ENCODE measurements at regions not wholly inside any gene's neighbourhood (a gene's known extent, or its start where the extent isn't known, plus 50 kb on each side); places are given as distances from the start of the nearest gene placed in this dataset.

DNA sequence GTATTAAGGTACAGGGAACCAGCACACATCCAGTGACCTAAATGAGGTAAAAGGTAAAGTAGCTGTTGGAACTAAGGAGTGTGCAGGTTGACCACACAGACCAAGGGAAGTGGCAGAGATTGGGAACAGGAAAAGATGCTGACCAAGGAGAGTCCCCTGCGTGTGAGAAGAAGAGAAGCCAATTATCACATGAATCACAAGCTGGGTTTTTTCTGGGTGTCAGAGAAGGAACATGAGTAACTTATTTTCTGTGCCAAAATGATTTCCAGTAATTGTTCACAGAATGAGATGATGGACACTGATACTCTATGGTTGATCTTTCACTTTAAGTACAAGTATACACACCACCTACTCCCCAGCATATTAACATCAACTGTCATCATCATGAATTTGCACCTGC lies 130.7 kb upstream of the ACO1 start:
- 35 to 37% methylated on average over 1 of the region's 1 CpG for WGBS, 2 donors
- intact Hi-C loops (cut with DNase I; ENCODE audit: low total_unique reads), result no loop called here
- no peak overlapping the region for H3K4me3 ChIP-seq (ENCODE audit: low read depth, poor library complexity, severe bottlenecking)
- no peak for DNase-seq (ENCODE audit: low spot score in 2 of 2)
- TF ChIP-seq, protein P1, sequence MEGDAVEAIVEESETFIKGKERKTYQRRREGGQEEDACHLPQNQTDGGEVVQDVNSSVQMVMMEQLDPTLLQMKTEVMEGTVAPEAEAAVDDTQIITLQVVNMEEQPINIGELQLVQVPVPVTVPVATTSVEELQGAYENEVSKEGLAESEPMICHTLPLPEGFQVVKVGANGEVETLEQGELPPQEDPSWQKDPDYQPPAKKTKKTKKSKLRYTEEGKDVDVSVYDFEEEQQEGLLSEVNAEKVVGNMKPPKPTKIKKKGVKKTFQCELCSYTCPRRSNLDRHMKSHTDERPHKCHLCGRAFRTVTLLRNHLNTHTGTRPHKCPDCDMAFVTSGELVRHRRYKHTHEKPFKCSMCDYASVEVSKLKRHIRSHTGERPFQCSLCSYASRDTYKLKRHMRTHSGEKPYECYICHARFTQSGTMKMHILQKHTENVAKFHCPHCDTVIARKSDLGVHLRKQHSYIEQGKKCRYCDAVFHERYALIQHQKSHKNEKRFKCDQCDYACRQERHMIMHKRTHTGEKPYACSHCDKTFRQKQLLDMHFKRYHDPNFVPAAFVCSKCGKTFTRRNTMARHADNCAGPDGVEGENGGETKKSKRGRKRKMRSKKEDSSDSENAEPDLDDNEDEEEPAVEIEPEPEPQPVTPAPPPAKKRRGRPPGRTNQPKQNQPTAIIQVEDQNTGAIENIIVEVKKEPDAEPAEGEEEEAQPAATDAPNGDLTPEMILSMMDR (IDR thresholded peaks at IDR 0.05), result no peak
- TF ChIP-seq POLR2A (IDR thresholded peaks at IDR 0.05), result no peak

DNA sequence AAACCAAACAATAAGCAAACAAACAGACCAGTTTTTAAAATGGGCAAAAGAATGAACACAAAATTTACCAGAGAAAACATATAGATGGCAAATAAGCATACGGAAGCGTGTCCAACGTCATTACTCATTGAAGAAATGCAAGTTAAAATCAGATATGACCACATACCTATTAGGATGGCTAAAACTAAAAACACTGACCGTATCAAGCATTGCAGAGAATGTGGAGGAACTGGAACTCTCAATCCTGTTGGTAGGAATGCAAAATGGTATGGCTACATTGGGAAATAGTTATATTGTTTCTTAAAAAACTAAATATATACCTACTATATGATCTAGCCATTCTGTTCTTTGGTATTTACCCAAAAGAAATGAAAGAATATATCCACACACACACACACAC lies 129.4 kb upstream of the ACO1 start:
- no peak for DNase-seq (ENCODE audit: low spot score in 2 of 2)
- TF ChIP-seq, protein P1 (IDR thresholded peaks at IDR 0.05), result no peak
- no peak for TF ChIP-seq POLR2A (IDR thresholded peaks at IDR 0.05)
- no peak overlapping the region for H3K4me3 ChIP-seq (ENCODE audit: low read depth, poor library complexity, severe bottlenecking)
- intact Hi-C loops (cut with DNase I; ENCODE audit: low total_unique reads), result no loop called here
- WGBS, 2 donors, result 69 to 91% methylated on average over 4 of the region's 4 CpGs

DNA sequence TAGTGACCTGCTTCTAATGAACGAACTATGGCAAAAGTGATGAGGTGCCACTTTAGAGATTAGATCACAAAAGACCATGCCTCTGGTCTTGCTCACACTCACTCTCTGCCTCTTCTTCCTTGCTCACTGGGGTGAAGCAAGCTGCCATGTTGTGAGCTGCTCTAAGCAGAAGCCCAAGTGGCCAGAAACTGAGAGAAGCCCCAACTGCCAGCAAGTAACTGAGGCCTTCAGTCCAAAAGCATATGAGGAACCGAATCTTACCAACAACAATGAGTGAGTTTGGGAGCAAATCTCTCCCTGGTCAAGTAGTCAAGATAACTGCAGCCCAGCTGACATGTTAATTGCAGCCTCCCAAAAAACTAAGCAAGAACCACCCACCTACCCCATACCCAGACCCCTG lies 126.0 kb upstream of the ACO1 start:
- DNase-seq (ENCODE audit: low spot score in 2 of 2), result no peak
- WGBS, 2 donors, result 89 to 93% methylated on average over 2 of the region's 2 CpGs
- no peak overlapping the region for H3K4me3 ChIP-seq (ENCODE audit: low read depth, poor library complexity, severe bottlenecking)
- intact Hi-C loops (cut with DNase I; ENCODE audit: low total_unique reads), result no loop called here
- TF ChIP-seq POLR2A (IDR thresholded peaks at IDR 0.05), result no peak
- TF ChIP-seq, protein P1 (IDR thresholded peaks at IDR 0.05), result no peak

DNA sequence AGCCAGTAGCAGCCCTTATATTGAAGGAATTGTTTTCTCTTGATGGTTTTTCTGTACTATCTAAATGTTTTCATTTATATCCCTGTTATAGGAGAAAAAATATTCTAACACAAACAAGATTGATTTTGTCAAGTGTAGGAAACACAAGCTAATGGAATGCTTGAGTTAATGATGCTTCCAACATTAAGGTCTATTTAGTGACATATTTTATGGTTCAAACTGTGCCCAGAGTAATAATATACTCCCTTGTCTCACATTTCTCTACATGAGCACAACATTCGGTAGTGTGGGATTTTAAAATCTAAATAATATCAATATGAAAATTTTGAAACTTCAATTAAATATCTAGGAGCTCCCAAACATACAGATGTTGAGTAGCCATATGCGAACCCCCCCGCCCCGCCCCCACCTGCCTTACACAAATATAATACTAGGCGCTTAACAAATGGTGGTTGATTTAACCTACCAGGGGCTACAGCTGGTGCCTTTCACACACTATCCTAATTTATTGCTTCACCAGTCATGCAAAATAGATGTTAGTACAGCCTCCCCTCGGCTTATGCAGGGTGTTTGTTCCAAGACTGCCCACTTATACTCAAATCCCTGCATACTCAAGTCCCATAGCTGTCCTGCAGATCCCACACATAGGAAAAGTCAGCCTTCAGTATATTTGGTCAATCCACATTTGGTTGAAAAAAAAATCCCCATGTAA lies 124.1 kb upstream of the ACO1 start:
- no peak overlapping the region for H3K4me3 ChIP-seq (ENCODE audit: low read depth, poor library complexity, severe bottlenecking)
- DNase-seq (ENCODE audit: low spot score in 2 of 2), result no peak
- TF ChIP-seq, protein P1 (IDR thresholded peaks at IDR 0.05), result no peak
- no peak for TF ChIP-seq POLR2A (IDR thresholded peaks at IDR 0.05)
- intact Hi-C loops (cut with DNase I; ENCODE audit: low total_unique reads), result loop anchor here (2.0 kb wide), 1 partner anchor 20 kb away; no protein-coding TSS in a partner anchor
- 81 to 84% methylated on average over 6 of the region's 6 CpGs for WGBS, 2 donors

DNA sequence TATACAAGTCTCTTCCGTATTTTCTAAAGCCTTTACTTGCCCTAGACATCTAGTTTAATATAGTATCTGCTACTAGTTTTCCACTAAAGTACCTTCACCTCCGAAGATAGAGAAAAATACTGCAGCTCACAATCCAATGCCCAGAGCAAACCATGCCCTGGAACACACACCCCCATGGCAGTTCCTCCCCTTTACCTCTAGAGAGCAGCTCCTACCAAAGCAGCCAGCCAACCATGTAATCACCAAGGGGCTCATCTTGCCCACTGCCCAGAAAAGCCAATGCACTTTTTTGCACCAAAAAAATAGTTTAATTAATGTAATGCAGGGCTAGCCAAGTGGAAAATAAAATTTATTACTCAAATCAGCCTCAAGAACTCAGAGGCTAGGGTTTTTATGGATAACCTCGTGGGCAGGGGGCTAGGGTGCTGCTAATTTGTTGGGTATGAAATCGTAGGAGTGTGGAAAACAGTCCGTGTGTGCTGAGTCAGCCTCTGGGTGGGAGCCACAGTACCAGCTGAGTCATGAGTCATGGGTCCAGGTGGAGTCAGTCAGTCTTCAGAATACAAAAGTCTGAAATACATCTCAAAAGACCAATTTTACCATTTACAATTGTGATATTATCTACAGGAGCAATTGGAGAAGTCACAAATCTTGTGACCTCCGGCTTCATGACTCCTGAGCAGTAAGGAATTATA lies 120.1 kb upstream of the ACO1 start:
- WGBS, 2 donors, result 55 to 60% methylated on average over 6 of the region's 6 CpGs
- intact Hi-C loops (cut with DNase I; ENCODE audit: low total_unique reads), result no loop called here
- TF ChIP-seq, protein P1 (IDR thresholded peaks at IDR 0.05), result no peak
- no peak for TF ChIP-seq POLR2A (IDR thresholded peaks at IDR 0.05)
- DNase-seq (ENCODE audit: low spot score in 2 of 2), result no peak
- H3K4me3 ChIP-seq (ENCODE audit: low read depth, poor library complexity, severe bottlenecking), result no peak overlapping the region

All from lower leg skin (tissue), 4 donors.